Activated T-cell treated with anti-CD3 and anti-CD28 coated beads, Interleukin-2, amount 50 U/mL, for 1 hour (primary cell): ENCODE measurements at regions not wholly inside any gene's neighbourhood (a gene's known extent, or its start where the extent isn't known, plus 50 kb on each side); places are given as distances from the start of the nearest gene placed in this dataset.
"Not testable (repeated sequence)": the region's sequence is repeated elsewhere in the genome, so short reads cannot be mapped to it uniquely, and the experiment has no call there.

Experiments used
- DNase-seq: peaks from one replicate; pipeline ENCODE4 v3.0.0-alpha.2; 2020

GRCh38 chr3:195669310-195669709, 51.5 kb upstream of the MUC20 start:
- DNase-seq: not testable (repeated sequence)

- not testable (repeated sequence) for DNase-seq
Measured at GRCh38 chr3:195668131-195668766, 52.5 kb upstream of the MUC20 start.

- not testable (repeated sequence) for DNase-seq
Measured at GRCh38 chr3:195665311-195665710, 55.5 kb upstream of the MUC20 start.

- not testable (repeated sequence) for DNase-seq
Measured at GRCh38 chr3:195664131-195664530, 56.6 kb upstream of the MUC20 start.

- not testable (repeated sequence) for DNase-seq
Measured at GRCh38 chr3:195659136-195659533, 61.6 kb upstream of the MUC20 start.

GRCh38 chr3:195658381-195659135, 62.2 kb upstream of the MUC20 start:
- DNase-seq: not testable (repeated sequence)

GRCh38 chr3:195657475-195658372, 63.1 kb upstream of the MUC20 start:
- peak; percentile 83 for DNase-seq

- DNase-seq: not testable (repeated sequence)
Measured at GRCh38 chr3:195656091-195656490, 64.7 kb upstream of the MUC20 start.

- DNase-seq: not testable (repeated sequence)
Measured at GRCh38 chr3:195654746-195655145, 66.0 kb upstream of the MUC20 start.

- DNase-seq: not testable (repeated sequence)
Measured at GRCh38 chr3:195654138-195654537, 66.6 kb upstream of the MUC20 start.

- DNase-seq: not testable (repeated sequence)
Measured at GRCh38 chr3:195653641-195654040, 67.1 kb upstream of the MUC20 start.

GRCh38 chr3:195647912-195648702, 64.4 kb upstream of the APOD start:
- DNase-seq: not testable (repeated sequence)

- DNase-seq: not testable (repeated sequence)
Measured at GRCh38 chr3:195645872-195646271, 62.1 kb upstream of the APOD start.

- DNase-seq: not testable (repeated sequence)
Measured at GRCh38 chr3:195643245-195643644, 59.5 kb upstream of the APOD start.

- DNase-seq: not testable (repeated sequence)
Measured at GRCh38 chr3:195642311-195642710, 58.6 kb upstream of the APOD start.

- DNase-seq: not testable (repeated sequence)
Measured at GRCh38 chr3:195638456-195638855, 54.7 kb upstream of the APOD start.

- DNase-seq: not testable (repeated sequence)
Measured at GRCh38 chr3:195637473-195638233, 53.9 kb upstream of the APOD start.

GRCh38 chr3:195637011-195637410, 53.3 kb upstream of the APOD start:
- DNase-seq: not testable (repeated sequence)

- DNase-seq: not testable (repeated sequence)
Measured at GRCh38 chr3:195635898-195636685, 52.4 kb upstream of the APOD start.

- DNase-seq: not testable (repeated sequence)
Measured at GRCh38 chr3:195635262-195635873, 51.6 kb upstream of the APOD start.
